IPS-NIHi11 (cell line): ENCODE measurements at regions not wholly inside any gene's neighbourhood (a gene's known extent, or its start where the extent isn't known, plus 50 kb on each side); places are given as distances from the start of the nearest gene placed in this dataset.
"Not testable (repeated sequence)": the region's sequence is repeated elsewhere in the genome, so short reads cannot be mapped to it uniquely, and the experiment has no call there.

ENCODE experiments used
- DNase-seq: peaks from one replicate; pipeline ENCODE4 v3.0.0; 2012; ENCODE audit warnings: mixed read lengths, low spot score

DNA sequence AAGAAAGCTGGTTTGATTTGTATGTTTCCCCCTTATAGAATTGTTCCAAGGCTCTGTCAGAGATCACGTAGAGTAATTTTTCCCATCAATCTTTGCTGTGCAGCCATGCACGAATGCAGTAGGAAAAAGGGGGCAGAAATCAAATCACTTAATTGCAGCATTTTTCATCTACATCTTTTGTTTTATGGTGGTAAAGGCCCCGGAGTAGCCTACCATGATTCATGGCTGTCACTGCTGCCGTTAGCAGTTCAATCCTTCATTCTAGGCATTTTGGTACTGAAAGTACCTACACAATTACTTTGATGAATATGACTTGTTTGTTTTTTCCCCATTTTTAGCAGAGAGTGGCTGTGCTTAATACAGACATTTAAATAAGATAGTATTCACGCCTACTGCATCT, 631.9 kb upstream of the MMS22L start:
- no peak for DNase-seq

DNA sequence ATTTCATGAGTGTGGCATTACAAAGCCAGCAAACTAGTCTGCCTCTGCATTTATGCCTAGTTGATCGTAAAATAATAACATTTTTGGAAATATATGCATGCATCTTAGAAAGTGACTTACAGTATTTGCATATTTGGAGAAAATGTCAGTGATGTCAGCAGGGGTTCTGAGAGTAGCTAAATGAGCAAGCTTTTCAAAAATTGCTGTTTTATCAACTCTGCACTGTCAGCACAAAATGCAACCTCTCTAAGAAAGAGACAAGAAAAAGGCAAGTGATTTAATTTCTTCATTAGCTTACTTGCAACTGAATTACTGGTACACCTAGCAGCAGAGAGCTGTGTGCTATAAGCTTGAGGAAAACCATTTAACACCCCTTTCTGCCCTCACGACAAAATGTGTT, 632.5 kb upstream of the MMS22L start:
- DNase-seq: no peak

DNA sequence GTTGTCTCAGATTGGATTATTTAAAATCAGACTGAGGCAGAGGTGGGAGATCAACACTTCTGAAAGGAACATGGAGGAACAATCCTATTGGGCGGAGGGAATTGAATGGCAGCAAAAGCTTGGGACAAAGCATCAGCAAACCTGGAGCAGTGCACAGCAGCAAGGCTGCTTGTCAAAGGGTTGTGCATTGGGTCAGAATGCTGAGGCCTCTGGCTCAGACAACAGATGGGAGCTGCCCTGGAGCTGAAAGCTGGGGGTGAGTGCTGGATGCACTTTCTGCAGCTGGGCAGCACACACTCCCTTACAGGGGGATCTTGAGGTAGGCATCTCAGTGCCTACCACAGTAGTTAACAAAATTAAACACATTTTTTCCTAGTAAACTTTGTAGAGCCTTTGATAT, 634.4 kb upstream of the MMS22L start:
- no peak for DNase-seq

DNA sequence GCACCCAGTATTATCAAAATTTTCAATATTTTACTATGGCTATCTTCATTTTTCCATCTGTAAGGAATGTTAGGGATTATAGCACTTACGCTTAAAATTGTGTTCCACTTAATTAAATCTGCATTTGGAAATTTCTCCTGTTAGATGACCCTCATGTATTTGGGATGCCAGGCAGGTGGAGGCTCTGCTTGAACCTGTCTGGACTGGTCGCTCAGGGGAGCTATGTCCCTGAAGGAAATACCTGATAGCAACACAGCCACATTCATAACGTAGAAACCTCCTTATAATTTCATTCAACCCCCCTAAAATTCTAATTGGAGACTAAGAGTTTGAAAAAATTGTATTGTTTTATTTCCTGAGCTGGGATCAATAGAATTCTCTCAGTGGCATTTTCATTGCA, 636.0 kb upstream of the MMS22L start:
- no peak for DNase-seq

DNA sequence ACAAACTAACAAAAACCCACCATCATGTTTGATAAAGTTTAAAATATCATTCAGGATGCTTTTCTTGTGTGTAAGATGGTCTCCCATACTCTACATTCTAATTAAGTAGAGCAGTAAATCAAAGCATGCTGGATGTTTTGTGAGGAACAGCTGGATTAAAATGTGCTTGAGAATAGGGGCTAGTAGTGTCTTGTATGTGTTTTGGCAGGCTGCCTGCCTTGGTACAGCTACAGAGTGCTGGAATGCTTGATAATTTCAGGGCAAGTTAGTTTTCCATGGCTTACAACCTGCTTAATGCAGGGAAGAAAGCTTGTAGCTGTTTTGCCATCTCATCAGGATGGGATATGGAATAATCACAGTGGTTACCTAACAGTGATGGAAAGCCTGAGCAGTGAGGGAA, 636.6 kb upstream of the MMS22L start:
- DNase-seq: no peak

DNA sequence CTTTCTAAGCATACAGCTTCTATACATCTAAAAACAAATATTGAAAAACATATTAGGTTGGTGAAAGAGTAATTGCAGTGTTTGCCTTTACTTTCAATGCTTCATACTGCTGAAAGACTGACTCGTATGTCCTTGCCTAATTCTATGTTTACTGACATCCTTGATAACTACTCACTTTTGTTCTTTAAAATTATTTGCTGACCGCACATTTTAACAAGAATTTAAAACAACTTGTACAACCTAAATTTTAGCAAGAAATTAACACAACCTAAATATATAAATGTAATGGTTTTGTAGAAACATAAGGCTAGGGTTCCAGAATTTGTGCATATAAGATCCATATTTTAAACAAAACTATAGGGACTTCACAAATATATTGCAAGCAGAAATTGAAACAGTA, 640.2 kb upstream of the MMS22L start:
- DNase-seq: no peak

DNA sequence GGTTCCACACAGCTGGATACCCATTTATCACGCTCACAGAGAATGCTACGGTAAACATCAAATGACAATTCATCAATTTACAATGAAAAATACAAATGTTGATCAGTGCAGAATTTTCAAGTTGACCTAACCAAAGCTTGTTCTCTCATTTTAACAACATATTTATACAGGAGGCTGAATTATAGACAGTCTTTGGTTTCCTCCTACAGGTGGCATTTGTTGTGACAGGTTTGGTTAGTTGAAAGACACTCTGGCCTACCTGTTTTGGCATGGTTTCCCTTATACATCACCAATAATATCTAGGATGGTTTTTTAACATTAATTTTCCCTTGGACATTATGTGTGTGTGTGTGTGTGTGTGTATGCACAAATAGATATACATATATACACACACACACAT, 642.5 kb upstream of the MMS22L start:
- DNase-seq: no peak

DNA sequence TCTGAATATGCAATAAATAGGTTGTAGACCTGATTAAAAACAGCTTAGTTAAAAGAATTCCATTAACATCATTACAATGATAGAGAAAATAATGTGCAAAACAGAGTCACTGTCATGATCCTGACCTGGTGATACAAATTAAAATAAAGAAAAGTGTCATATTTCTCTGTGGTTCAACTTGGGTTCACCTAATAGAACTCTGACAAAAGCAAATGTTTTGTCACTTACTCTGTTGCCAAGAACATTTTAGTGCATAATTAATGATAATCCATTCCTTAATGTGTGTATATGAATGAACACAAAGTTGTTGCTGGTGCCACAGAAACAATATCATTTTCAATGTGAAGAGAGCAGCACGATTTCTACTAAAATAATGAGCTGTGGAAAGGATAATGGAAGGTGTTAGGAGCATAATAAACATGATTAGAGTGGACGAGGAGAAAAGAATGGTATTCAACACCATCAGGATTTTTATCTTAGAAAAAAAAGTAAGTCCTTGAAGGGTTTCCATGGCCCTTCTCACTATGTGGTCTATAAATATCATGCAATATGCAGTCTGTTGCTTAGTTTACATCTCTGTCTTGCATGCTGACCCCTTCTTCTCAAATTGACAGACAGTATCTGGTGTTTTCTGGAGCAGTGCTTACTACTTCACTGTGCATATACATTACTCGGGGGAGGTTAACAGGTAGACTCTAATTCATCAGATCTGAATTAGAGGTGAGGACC, 656.6 kb upstream of the MMS22L start:
- no peak for DNase-seq

DNA sequence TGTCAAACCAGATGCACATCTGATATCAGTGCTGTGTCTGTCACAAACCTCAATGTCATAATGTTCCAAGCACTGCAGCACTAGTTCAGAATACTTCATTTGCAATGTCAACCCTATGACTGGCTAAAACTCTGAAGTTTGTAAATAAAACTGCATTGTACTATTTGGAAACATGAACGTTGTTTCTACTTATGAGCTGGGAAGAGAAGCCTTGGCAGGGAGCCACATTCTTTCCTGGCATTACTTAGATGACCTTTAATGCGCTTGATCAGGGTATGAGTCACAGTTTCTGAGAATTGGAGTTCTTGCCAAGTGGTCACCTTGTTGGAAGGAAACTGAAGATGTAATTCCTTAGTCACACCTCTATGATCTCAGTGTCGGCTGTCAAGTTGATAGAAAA, 664.8 kb upstream of the MMS22L start:
- peak; percentile 33 for DNase-seq

DNA sequence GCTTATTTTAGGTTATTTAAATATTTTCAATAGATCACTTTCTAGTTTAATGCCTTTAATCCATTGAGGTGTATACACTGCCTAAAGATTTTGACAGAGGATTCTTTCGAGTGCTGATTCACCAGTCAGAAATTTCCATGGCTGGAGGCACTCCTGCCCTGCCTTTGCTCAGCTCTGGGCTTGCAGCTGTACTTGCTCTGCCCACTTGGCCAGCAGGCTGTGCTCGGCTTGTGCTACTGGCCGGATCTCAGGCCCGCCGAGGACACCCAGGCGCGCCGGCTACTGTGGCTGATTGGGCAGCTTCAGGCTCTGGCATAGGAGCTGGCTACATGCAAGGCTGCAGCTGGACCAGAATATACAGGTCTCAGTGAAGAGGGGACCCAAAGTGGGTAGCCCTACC, 675.1 kb upstream of the MMS22L start:
- peak; percentile 30 for DNase-seq

DNA sequence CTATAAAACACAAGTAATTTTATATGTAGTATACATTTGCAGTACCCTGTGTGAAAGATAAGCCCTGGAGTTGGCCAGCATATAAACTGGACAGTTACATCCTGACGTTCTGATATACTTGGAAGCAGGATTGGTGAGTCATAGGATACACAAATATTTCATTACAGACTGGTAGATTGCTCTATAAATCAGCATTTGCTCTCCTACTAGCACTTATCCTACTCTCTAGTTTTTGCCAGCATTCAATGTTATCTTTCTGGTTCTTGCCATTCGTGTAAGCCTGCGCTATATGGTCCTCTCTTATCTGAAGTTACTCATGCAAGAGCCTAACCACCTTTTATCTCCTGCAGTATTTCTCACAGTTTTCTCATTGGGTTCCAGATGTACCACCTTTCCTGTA, 680.2 kb upstream of the MMS22L start:
- no peak for DNase-seq

DNA sequence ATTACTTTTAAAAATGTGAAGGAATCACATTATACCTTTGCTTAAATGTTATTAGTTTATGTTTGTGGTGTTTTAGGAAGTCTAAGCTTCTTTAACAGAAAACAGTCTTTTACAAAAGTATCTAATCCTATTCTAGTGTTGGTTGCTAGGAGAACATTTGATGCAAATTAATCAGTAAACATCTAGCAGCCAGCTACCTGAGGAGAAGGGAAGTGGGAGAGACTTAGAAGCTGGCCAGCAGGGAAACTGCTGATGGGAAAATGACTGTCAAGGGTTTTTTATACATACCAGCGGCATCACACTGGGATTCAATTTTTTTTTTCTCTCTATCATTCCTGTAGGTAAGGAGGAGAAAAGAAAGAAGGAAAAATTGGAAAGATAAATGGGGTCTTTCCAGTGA, 686.0 kb upstream of the MMS22L start:
- DNase-seq: peak; percentile 13

DNA sequence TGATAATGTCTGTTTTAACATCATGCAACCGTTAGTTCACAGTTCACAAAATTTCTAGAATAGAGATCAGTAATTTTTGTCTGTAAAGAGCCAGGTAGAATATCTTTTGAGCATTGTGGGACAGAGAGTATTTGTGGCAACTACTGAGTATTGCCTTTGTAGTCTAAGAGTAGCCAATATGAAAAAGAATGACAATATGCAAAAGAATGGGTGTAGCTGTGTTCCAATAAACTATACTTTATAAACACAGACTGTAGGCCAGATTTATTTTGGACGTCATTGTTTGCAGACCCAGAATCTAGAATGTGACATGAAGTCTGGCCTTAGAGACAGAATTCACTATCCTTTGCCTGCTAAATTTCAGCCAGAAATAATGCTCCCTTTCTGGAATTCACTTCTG, 694.1 kb upstream of the MMS22L start:
- DNase-seq: no peak

DNA sequence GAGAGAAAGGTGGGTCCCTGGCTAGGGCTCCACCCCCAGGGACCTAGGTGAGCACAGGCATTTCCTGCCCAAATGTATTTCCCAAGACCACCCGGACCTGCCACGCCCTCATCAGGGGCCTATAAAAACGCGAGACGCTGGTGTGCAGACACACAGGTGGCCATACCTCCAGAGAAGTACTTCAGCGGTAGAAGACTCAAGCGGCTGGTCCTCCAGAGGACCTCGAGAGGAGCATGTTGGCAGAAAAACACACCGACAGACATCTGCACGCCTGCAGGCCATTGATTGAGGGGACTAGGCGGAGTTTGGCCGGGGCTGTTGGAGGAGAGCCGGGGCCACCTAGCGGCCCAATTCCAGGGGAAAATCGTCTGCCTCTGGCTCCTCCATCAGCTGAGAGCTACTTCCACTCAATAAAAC, 695.8 kb upstream of the MMS22L start:
- peak; percentile 27 for DNase-seq

DNA sequence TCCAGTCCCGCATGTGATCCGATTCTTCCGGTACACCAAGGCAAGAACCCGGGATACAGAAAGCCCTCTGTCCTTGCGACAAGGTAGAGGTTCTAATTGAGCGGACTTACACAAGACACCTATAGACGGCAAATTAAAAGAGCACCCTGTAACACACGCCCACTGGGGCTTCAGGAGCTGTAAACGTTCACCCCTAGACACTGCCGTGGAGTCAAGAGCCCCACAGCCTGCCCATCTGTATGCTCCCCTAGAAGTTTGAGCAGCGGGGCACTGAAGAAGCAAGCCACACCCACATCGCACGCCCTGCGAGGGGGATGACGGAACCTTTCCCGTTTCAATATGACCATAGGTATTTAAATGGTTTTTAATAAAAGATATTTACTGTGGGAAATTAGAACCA, 696.3 kb upstream of the MMS22L start:
- DNase-seq: not testable (repeated sequence)

DNA sequence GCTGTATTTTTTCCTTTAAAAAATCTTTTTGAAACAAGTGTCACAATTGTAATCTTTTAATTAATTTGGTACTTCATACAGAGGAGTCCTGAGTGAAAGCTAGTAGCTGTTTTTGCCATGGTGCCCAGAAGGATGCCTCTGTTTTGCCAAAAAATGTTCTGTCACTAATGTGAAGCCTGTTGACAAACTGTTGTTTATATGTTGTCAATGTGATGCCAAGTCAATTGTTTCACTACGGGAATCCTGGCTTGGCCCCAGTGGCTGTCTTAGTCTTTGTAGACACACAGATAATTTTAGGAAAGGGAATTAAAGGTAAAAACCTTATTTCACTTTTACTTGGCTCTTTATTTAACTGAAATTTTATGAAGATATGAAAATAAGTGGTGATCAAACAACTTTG, 706.4 kb upstream of the MMS22L start:
- no peak for DNase-seq

DNA sequence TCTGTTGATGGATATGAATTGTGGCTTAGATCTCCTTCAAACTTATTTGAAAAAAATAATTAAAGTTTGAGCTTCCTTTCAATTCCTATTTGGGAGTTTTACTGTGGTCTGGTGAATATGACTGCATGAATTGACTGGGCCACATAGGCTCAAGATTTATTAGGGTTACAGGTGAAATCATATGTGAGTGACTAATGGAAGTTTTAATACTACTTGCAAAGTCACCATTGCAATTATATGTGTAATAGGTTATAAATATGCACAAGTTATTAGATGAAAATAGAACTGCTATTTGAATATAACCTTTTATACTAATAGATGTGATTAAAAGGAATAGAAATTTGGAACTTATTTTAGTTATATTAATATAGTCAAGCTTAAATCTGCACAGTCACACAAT, 712.1 kb upstream of the MMS22L start:
- no peak for DNase-seq

DNA sequence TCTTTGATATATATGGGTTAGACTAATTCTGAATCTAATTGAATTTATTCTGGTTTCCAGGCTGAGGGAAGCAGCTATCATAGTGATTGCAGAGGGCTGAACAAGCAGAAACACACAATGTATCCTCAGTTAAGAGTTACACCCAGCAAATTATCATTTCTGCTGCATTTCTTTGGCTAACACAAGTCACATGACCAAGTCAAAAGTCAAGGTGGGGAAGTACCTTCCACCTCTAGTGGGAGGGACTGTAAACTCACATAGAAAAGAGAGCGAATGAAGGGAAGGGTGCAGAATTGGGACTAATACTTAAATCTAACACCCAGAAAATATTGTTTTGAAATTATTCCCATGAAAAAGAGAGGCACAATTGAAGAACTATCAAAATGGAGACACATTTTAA, 719.7 kb upstream of the MMS22L start:
- DNase-seq: no peak

DNA sequence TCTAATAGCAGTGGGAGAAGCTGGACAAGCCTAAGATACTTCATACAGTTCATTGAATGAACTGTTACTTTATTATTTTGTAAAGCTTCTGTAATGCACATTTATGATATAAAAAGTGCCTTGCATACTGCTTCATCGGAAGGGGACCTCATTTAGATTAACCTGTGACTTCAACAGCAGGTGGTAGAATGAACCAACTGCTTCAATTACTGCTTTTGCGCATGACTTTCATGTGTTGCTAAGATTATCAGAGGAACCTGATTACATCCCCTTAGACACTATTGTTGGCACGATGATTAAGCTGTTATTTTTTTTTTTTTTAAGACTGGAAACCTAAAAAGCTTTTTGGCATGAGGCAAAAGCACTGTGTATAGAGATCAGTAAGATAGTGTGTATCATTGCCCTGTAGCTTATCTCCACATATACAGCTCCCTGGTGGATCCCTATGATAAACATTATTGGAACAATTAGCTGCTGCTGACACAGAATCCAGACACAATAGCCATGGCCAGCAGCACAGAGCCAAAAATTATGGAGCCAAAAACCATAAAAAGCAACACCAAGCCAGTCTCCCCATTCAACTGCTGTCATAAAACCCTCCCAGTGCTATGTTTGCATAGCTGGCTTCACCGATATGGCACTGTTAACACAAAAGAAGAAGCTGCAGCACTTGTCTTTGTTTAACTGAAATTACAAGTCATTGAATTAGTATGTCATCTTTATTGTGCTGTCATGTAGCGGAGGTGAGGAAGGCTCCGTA, 731.6 kb upstream of the MMS22L start:
- no peak for DNase-seq

DNA sequence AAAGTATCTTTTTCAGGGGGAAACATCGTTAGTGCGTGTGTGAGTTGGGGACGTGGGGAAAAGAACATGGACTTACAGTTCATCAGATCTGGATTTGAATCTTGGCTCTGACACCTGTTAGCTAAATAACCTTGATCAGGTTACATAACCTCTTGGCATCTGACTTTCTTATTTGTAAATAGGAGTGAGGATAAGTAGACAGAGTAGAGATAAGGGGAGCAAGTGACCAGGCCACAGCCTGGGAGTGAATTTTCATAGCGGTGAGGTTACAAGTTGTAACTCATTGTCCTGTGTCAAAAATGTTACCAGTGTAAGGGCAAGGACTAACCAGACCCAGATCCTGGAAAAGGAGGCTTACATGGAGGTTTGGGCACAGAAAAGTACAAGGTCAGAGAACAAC, 733.5 kb upstream of the MMS22L start:
- DNase-seq: no peak

DNA sequence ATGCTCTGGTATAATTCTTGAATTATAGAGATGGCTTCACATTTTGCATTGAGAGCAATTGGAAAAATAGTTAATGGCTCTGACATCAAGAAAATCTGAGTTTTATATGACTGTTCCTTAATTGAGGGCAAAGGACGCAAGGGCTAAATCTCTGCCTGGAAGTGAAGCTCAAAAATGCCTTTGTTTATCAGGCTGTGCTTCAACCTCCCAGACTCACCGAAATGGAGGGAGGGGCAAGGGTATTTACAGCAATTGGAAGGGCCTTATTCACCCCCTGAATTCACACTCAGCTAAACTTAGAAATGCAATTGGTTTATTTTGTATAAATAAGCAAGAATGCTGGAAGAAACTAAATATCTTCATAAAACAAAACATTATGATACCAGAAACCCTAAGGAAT, 737.2 kb upstream of the MMS22L start:
- DNase-seq: no peak

DNA sequence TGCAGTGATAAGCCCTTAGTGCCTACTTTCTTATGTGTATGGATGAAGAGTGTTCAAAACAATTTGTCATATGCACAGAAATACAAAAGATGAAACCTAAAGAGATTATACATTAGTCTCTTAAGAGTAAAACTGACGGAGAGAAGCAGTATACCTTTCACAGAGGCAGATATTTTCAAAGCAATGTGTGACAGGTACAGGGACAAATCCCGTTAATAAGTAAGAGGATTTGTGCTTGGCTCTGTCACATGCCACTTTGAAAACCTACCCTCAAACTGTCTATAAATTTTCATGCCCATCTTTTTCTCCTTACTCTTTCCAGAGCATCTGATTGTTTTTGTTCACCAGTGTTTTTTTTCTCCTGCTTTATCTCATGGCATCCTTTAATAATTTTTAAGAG, 741.3 kb upstream of the MMS22L start:
- no peak for DNase-seq

DNA sequence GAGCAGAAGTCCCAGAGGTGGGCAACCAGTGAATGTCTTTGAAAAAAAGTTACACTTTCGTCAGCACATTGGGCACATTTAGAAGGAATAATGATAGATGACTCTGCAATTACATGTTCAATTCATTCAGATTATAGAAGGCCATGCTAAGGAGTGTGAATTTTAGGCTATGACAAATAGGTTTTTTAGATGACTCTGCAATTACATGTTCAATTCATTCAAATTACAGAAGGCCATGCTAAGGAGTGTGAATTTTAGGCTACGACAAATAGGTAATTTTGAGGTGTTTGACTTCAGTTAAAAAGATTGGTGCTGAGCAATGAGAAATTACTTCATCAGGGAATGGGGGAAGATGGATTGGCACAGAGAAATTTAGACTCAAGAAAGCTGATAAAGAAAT, 744.9 kb upstream of the MMS22L start:
- DNase-seq: no peak

DNA sequence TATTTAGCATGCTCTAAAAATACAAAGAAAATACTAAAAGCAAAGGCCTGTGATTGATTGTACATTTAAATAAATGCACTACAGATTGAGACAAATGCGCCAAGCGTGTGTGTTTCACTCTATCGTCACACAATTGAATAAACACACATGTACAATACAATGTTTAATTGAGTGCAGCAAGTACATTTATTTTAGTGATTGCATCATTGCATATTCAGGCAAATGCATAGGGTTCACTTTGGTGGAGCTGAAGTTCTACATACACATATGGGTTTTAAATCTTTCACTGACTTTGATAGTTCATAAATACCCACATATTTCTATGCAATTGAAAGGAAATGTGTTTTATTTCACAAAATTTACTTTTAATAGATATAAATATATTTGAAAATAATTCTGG, 750.6 kb upstream of the MMS22L start:
- DNase-seq: no peak
